Testis (tissue), 2 donors: ENCODE measurements at regions not wholly inside any gene's neighbourhood (a gene's known extent, or its start where the extent isn't known, plus 50 kb on each side); places are given as distances from the start of the nearest gene placed in this dataset.

Experiments
- POLR2A ChIP-seq: fragments of 450-650 bp; IDR thresholded peaks from one replicate; pipeline ENCODE4 v1.6.1; 2017; ENCODE audit warnings: antibody characterized with exemption, mild to moderate bottlenecking, moderate library complexity
- TF ChIP-seq, protein P1 (sequence below), 3 experiments: fragments of 450-650 bp in 2 of 3; fragments of 200-600 bp in 1 of 3; sonication (generic) in 1 of 3; IDR thresholded peaks; one replicate each; pipeline ENCODE4 v1.5.1; 2016 to 2019; ENCODE audit warnings: antibody characterized with exemption in 3 of 3, mild to moderate bottlenecking in 2 of 3, moderate library complexity in 1 of 3

DNA sequence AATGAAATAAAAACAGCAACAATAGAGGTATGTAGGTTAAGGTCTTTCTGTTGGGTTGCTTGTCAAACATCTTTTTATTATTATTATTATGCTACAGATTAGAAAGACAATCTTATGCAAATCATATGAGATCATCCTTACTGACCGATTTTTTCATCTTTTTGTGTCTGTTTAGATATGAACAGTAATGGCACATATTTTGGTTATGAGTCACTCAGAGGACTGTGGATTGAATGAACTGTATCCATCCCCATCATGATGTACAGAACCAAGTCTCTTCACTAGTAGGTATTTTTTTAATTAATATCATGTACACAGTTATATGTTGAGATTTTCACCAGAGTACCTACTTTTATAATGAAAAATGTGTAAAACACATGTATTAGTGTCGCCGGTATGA lies 159.1 kb downstream of the CHRM3 start:
- TF ChIP-seq, protein P1, sequence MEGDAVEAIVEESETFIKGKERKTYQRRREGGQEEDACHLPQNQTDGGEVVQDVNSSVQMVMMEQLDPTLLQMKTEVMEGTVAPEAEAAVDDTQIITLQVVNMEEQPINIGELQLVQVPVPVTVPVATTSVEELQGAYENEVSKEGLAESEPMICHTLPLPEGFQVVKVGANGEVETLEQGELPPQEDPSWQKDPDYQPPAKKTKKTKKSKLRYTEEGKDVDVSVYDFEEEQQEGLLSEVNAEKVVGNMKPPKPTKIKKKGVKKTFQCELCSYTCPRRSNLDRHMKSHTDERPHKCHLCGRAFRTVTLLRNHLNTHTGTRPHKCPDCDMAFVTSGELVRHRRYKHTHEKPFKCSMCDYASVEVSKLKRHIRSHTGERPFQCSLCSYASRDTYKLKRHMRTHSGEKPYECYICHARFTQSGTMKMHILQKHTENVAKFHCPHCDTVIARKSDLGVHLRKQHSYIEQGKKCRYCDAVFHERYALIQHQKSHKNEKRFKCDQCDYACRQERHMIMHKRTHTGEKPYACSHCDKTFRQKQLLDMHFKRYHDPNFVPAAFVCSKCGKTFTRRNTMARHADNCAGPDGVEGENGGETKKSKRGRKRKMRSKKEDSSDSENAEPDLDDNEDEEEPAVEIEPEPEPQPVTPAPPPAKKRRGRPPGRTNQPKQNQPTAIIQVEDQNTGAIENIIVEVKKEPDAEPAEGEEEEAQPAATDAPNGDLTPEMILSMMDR (IDR thresholded peaks at IDR 0.05) = no peak
- TF ChIP-seq POLR2A = no peak
